Aorta (tissue), 5 donors: ENCODE measurements at regions not wholly inside any gene's neighbourhood (a gene's known extent, or its start where the extent isn't known, plus 50 kb on each side); places are given as distances from the start of the nearest gene placed in this dataset.

ENCODE experiments used
- ATAC-seq: fragments of 200-7000 bp; cut with Tn5 transposase; one replicate; pipeline ENCODE4 v1.9.1; 2022; ENCODE audit warnings: moderate library complexity; ENCODE audit not compliant: low FRiP score
- DNase-seq, 2 donors: peaks; one replicate each; pipeline ENCODE4 v3.0.0-alpha.2; 2020
- H3K27ac ChIP-seq, 2 donors: one replicate each; pipeline ENCODE4 v1.5.1; 2013; ENCODE audit warnings: low read length in 2 of 2, mild to moderate bottlenecking in 2 of 2, moderate library complexity in 2 of 2, control low read depth in 1 of 2, inconsistent platforms in 1 of 2, low read depth in 1 of 2
- H3K27me3 ChIP-seq, 2 donors: one replicate each; pipeline ENCODE4 v1.6.1; 2013; ENCODE audit warnings: control low read depth in 1 of 2, low read length in 1 of 2, mild to moderate bottlenecking in 1 of 2, moderate library complexity in 1 of 2; ENCODE audit not compliant: insufficient read depth in 2 of 2, control insufficient read depth in 1 of 2
- H3K36me3 ChIP-seq, 2 donors: one replicate each; pipeline ENCODE4 v1.6.1; 2013; ENCODE audit warnings: control low read depth in 1 of 2, low read length in 1 of 2, mild to moderate bottlenecking in 1 of 2; ENCODE audit not compliant: insufficient read depth in 2 of 2, control insufficient read depth in 1 of 2
- H3K4me1 ChIP-seq, 2 donors: one replicate each; pipeline ENCODE4 v1.6.1; 2013; ENCODE audit warnings: low read length in 2 of 2, control low read depth in 1 of 2, mild to moderate bottlenecking in 1 of 2, moderate library complexity in 1 of 2; ENCODE audit not compliant: insufficient read depth in 2 of 2, control insufficient read depth in 1 of 2
- H3K4me3 ChIP-seq, 2 donors: one replicate each; pipeline ENCODE4 v1.5.1; 2013; ENCODE audit warnings: low read length in 2 of 2, control low read depth in 1 of 2, mild to moderate bottlenecking in 1 of 2
- H3K9me3 ChIP-seq: one replicate; pipeline ENCODE4 v1.6.1; 2013; ENCODE audit warnings: mild to moderate bottlenecking, low read length; ENCODE audit not compliant: control insufficient read depth
- WGBS, 2 donors: extraction: QIAGEN DNeasy Blood & Tissue Kit; methylation state at CpG; one replicate each; pipeline ENCODE4 v1.1.7; 2013; 5-methylcytosine and 5-hydroxymethylcytosine counted together
- intact Hi-C, 2 donors: fragments of 100-400 bp; cut with DNase I; formaldehyde crosslinking; loops; one replicate each; pipeline versions ENCODE4 v1.14.2 to v1.15.0; 2022
- donor health status: healthy with polysubstance abuse.
- donor health status: Bipolar disorder and iron deficiency.
- donor health status: DM: no; HTN: no; CAD: no.
- donor health status: DM: no; HTN: no; CAD: no.
- donor health status: DM: yes; HTN: yes; CAD: no.

- H3K36me3 ChIP-seq = no peaks in the 10 kb centered on the region
- DNase-seq (no peak), ATAC-seq (no peak)
- H3K9me3 ChIP-seq = no peaks in the 10 kb centered on the region
- no peaks in the 10 kb centered on the region for H3K4me1 ChIP-seq
- 97 to 100% methylated on average over 1 of the region's 1 CpG for WGBS, 2 donors
- no peaks in the 10 kb centered on the region for H3K27me3 ChIP-seq
- no peak overlapping the region for H3K27ac ChIP-seq
- H3K4me3 ChIP-seq = no peak overlapping the region
- intact Hi-C loops = no loop called here
Observed at GRCh38 chr2:67241453-67241852, 155.7 kb upstream of the ETAA1 start.

GRCh38 chr2:67242456-67242855 is 154.7 kb upstream of the ETAA1 start:
- WGBS, 2 donors = 90% methylated on average over 3 of the region's 3 CpGs
- H3K4me3 ChIP-seq = no peak overlapping the region
- H3K4me1 ChIP-seq = no peaks in the 10 kb centered on the region
- ATAC-seq = no peak
- no peaks in the 10 kb centered on the region for H3K27me3 ChIP-seq
- H3K27ac ChIP-seq = no peak overlapping the region
- H3K9me3 ChIP-seq = no peaks in the 10 kb centered on the region
- DNase-seq = no peak
- H3K36me3 ChIP-seq = no peaks in the 10 kb centered on the region
- intact Hi-C loops = no loop called here

GRCh38 chr2:67243919-67244318 is 153.2 kb upstream of the ETAA1 start:
- DNase-seq (no peak), ATAC-seq (no peak)
- intact Hi-C loops = no loop called here
- no peaks in the 10 kb centered on the region for H3K36me3 ChIP-seq
- no peaks in the 10 kb centered on the region for H3K4me1 ChIP-seq
- H3K9me3 ChIP-seq = no peaks in the 10 kb centered on the region
- no peak overlapping the region for H3K4me3 ChIP-seq
- 93 to 94% methylated on average over 2 of the region's 2 CpGs for WGBS, 2 donors
- H3K27ac ChIP-seq = no peak overlapping the region
- no peaks in the 10 kb centered on the region for H3K27me3 ChIP-seq

- intact Hi-C loops = no loop called here
- Histone ChIP-seq H3K9me3 (no peaks in the 10 kb centered on the region), H3K36me3 (no peaks in the 10 kb centered on the region), H3K4me1 (no peaks in the 10 kb centered on the region), H3K27me3 (no peaks in the 10 kb centered on the region), H3K4me3 (no peak overlapping the region), H3K27ac (no peak overlapping the region)
- DNase-seq (no peak), ATAC-seq (no peak)
- 43 to 50% methylated on average over 1 of the region's 1 CpG for WGBS, 2 donors
Observed at GRCh38 chr2:67246791-67247190, 150.3 kb upstream of the ETAA1 start.

- WGBS, 2 donors = 94 to 97% methylated on average over 3 of the region's 3 CpGs
- ATAC-seq = no peak
- no peaks in the 10 kb centered on the region for H3K36me3 ChIP-seq
- H3K9me3 ChIP-seq = no peaks in the 10 kb centered on the region
- intact Hi-C loops = loop anchor here in 1 of 2 donors (10.0 kb wide), 1 partner anchor 143 kb away; the partner anchor contains the start of gene ETAA1
- H3K4me1 ChIP-seq = no peaks in the 10 kb centered on the region
- no peak for DNase-seq
- no peak overlapping the region for H3K27ac ChIP-seq
- no peak overlapping the region for H3K4me3 ChIP-seq
- H3K27me3 ChIP-seq = no peaks in the 10 kb centered on the region
Observed at GRCh38 chr2:67251741-67252140, 145.4 kb upstream of the ETAA1 start.

GRCh38 chr2:67255933-67256615 is 141.1 kb upstream of the ETAA1 start:
- no peak for DNase-seq
- intact Hi-C loops = loop anchor here in 1 of 2 donors (5.0 to 10.0 kb wide), 2 partner anchors 61 to 139 kb away; partner anchors contain the start of gene ETAA1
- Histone ChIP-seq H3K4me1 (peaks cover 0 to 3% of the 10 kb centered on the region in 2 donors), H3K4me3 (no peak overlapping the region), H3K9me3 (no peaks in the 10 kb centered on the region), H3K27me3 (no peaks in the 10 kb centered on the region), H3K36me3 (no peaks in the 10 kb centered on the region), H3K27ac (no peak overlapping the region)
- 78 to 81% methylated on average over 2 of the region's 2 CpGs for WGBS, 2 donors
- no peak for ATAC-seq

- ATAC-seq (no peak), DNase-seq (no peak)
- intact Hi-C loops = loop anchor here in 1 of 2 donors (5.0 to 10.0 kb wide), 2 partner anchors 60 to 138 kb away; partner anchors contain the start of gene ETAA1
- Histone ChIP-seq H3K36me3 (no peaks in the 10 kb centered on the region), H3K27ac (no peak overlapping the region), H3K4me1 (peaks cover 0 to 3% of the 10 kb centered on the region in 2 donors), H3K27me3 (no peaks in the 10 kb centered on the region), H3K9me3 (no peaks in the 10 kb centered on the region), H3K4me3 (no peak overlapping the region)
- 82 to 87% methylated on average over 3 of the region's 3 CpGs for WGBS, 2 donors
Observed at GRCh38 chr2:67256892-67257291, 140.2 kb upstream of the ETAA1 start.

- H3K27ac ChIP-seq = no peak overlapping the region
- intact Hi-C loops = loop anchor here in 1 of 2 donors (5.0 to 10.0 kb wide), 2 partner anchors 59 to 137 kb away; partner anchors contain the start of gene ETAA1
Observed at GRCh38 chr2:67258122-67258521, 139.0 kb upstream of the ETAA1 start.

GRCh38 chr2:67258831-67259230 is 138.3 kb upstream of the ETAA1 start:
- Histone ChIP-seq H3K4me3 (no peak overlapping the region), H3K27me3 (no peaks in the 10 kb centered on the region), H3K27ac (peak overlapping the region in 1 of 2 donors; percentile 36), H3K4me1 (peaks cover 0 to 3% of the 10 kb centered on the region in 2 donors), H3K9me3 (no peaks in the 10 kb centered on the region), H3K36me3 (no peaks in the 10 kb centered on the region)
- DNase-seq (no peak), ATAC-seq (no peak)
- 80 to 84% methylated on average over 1 of the region's 1 CpG for WGBS, 2 donors
- intact Hi-C loops = loop anchor here in 1 of 2 donors (5.0 to 10.0 kb wide), 2 partner anchors 58 to 136 kb away; partner anchors contain the start of gene ETAA1

More at GRCh38 chr2:67258122-67258521, 139.0 kb upstream of the ETAA1 start:
- Histone ChIP-seq H3K9me3 (no peaks in the 10 kb centered on the region), H3K4me3 (no peak overlapping the region), H3K36me3 (no peaks in the 10 kb centered on the region), H3K27me3 (no peaks in the 10 kb centered on the region), H3K4me1 (peaks cover 0 to 3% of the 10 kb centered on the region in 2 donors)
- WGBS, 2 donors = 72 to 96% methylated on average over 4 of the region's 4 CpGs
- DNase-seq (no peak), ATAC-seq (no peak)
